ENCODE measurements at regions not wholly inside any gene's neighbourhood (a gene's known extent, or its start where the extent isn't known, plus 50 kb on each side); places are given as distances from the start of the nearest gene placed in this dataset.

DNA sequence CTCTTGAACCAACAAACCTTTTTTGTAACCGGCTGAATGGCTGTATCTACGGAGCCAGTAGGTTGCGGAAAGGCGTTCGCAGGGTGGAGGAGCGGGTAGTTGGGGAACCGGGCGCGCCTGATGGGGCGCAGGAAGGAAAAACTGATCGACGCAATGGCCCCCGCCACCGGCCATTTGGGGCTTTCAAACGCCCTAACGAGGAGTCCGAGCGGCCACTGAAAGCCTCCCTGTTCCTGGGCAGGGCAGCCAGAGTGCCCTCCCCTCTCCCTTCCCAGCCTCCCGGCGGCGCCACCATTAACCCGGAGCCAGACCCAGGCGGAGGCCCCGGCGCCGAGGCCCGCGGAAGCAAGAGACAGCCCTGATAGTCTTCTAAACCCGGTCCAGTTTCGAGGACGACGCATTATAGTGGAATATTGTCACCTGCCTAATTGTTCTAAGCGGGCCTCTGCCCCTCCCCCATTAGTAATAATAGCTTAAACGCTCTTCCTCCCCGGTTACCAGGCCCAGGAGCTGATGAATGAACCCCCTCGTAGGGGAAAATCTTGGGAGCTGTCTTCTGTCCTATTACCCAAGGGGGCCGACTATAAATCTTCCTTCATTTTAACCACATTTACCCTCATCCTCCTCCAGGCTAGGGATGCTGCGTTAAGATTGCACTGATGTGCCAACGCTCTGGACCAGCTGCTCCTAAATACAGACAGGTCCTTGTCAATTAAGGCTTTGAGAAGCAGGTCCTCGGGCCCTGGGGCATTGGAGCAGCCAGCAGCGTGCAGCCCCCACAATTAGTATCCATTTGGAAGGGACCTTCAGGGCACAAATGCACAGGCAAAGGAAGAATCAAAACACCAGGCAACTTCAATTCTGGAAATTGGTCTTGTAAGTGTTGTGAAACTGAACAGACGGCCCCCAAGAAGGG is 61.6 kb upstream of the TMEM33 start:
- POLR2A ChIA-PET = no interaction called here
- intact Hi-C loops (cut with micrococcal nuclease) = no loop called here
- Histone ChIP-seq H3K9me2 (ENCODE audit: insufficient read depth) (no peaks in the 10 kb centered on the region), H3K9ac (ENCODE audit: low read length) (no peak overlapping the region), H3K9me3 (ENCODE audit: control insufficient read depth in 1 of 2, insufficient read depth in 1 of 2, low read depth in 1 of 2, low read length in 2 of 2) (no peaks in the 10 kb centered on the region), H3K27me3 (ENCODE audit: insufficient read depth, low read length) (no peaks in the 10 kb centered on the region), H2AFZ (ENCODE audit: low read depth, low read length, poor library complexity, severe bottlenecking) (no peak overlapping the region), H3K4me2 (ENCODE audit: low read length) (no peak overlapping the region), H3K27ac (ENCODE audit: low read depth, low read length) (no peak overlapping the region), H3K4me1 (ENCODE audit: control insufficient read depth in 1 of 2, insufficient read depth in 2 of 2, low read length in 2 of 2) (no peaks in the 10 kb centered on the region), H3K79me2 (ENCODE audit: insufficient read depth, low read length) (no peaks in the 10 kb centered on the region), H3K36me3 (ENCODE audit: control insufficient read depth in 1 of 2, insufficient read depth in 2 of 2, low read length in 2 of 2) (no peaks in the 10 kb centered on the region), H3K4me3 (replicated peaks in 1 of 2; ENCODE audit: low read depth in 1 of 2, low read length in 2 of 2) (no peak overlapping the region), H4K20me1 (ENCODE audit: insufficient read depth) (no peaks in the 10 kb centered on the region)
- DNase-seq (ENCODE audit: low read depth, low spot score) (no peak), ATAC-seq (no peak)
- no TSS peak for BruUV-seq (replicated peaks)
- RAD21 ChIA-PET (ENCODE audit: low non-redundant PET in 1 of 2, low total read pairs in 2 of 2, uncharacterized antibody in 2 of 2, unreplicated experiment in 2 of 2) = no interaction called here
- CTCF ChIA-PET = no interaction called here
- no peak for TF ChIP-seq TCF7L2 (IDR thresholded peaks at IDR 0.05; ENCODE audit: borderline replicate concordance, extremely low read depth, insufficient read depth, insufficient read length)
- TF ChIP-seq FOSL1 (IDR thresholded peaks at IDR 0.05; ENCODE audit: low read depth) = no peak
- TF ChIP-seq ZNF274 (IDR thresholded peaks at IDR 0.05; ENCODE audit: low read depth, low read length) = no peak
- TF ChIP-seq, protein P1, sequence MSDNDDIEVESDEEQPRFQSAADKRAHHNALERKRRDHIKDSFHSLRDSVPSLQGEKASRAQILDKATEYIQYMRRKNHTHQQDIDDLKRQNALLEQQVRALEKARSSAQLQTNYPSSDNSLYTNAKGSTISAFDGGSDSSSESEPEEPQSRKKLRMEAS (IDR thresholded peaks at IDR 0.05) = no peak

- Histone ChIP-seq H3K9ac (ENCODE audit: low read length) (no peak overlapping the region), H3K9me2 (ENCODE audit: insufficient read depth) (no peaks in the 10 kb centered on the region), H4K20me1 (ENCODE audit: insufficient read depth) (no peaks in the 10 kb centered on the region), H3K4me1 (ENCODE audit: control insufficient read depth in 1 of 2, insufficient read depth in 2 of 2, low read length in 2 of 2) (no peaks in the 10 kb centered on the region), H3K27ac (ENCODE audit: low read depth, low read length) (no peak overlapping the region), H3K36me3 (ENCODE audit: control insufficient read depth in 1 of 2, insufficient read depth in 2 of 2, low read length in 2 of 2) (no peaks in the 10 kb centered on the region), H3K4me2 (ENCODE audit: low read length) (no peak overlapping the region), H2AFZ (ENCODE audit: low read depth, low read length, poor library complexity, severe bottlenecking) (peak overlapping the region; percentile 9), H3K79me2 (ENCODE audit: insufficient read depth, low read length) (no peaks in the 10 kb centered on the region), H3K9me3 (ENCODE audit: control insufficient read depth in 1 of 2, insufficient read depth in 1 of 2, low read depth in 1 of 2, low read length in 2 of 2) (no peaks in the 10 kb centered on the region), H3K4me3 (replicated peaks in 1 of 2; ENCODE audit: low read depth in 1 of 2, low read length in 2 of 2) (no peak overlapping the region), H3K27me3 (ENCODE audit: insufficient read depth, low read length) (no peaks in the 10 kb centered on the region)
- ATAC-seq = no peak
- ChIA-PET POLR2A (no interaction called here), CTCF (no interaction called here), RAD21 (ENCODE audit: low non-redundant PET in 1 of 2, low total read pairs in 2 of 2, uncharacterized antibody in 2 of 2, unreplicated experiment in 2 of 2) (no interaction called here)
- no peak for DNase-seq (ENCODE audit: low read depth, low spot score)
- TF ChIP-seq ZFX (IDR thresholded peaks at IDR 0.05) = no peak
- TF ChIP-seq SRF (IDR thresholded peaks at IDR 0.05; ENCODE audit: low read depth) = no peak
- BruUV-seq (replicated peaks) = no TSS peak
- intact Hi-C loops (cut with micrococcal nuclease) = no loop called here
These were observed 65.2 kb upstream of the TMEM33 start for GRCh38 chr4:41870035-41870434.

Data from HCT116 (cell line).